B cell (primary cell): ENCODE measurements at regions not wholly inside any gene's neighbourhood (a gene's known extent, or its start where the extent isn't known, plus 50 kb on each side); places are given as distances from the start of the nearest gene placed in this dataset.

Experiments used
- ATAC-seq: fragments of 200-7000 bp; cut with Tn5 transposase; one replicate; pipeline ENCODE4 v1.10.0; 2021; ENCODE audit warnings: low read depth, mild to moderate bottlenecking, moderate number of reproducible peaks, moderate library complexity
- CTCF ChIA-PET: fragments of 350-600 bp; sonication (Branson Sonifier 250); formaldehyde crosslinking; loops from one replicate; lab custom pipeline; 2021; ENCODE audit warnings: antibody characterized with exemption, inconsistent platforms; lab: Charles Lee
- POLR2A ChIA-PET: fragments of 350-600 bp; sonication (Branson Sonifier 250); formaldehyde crosslinking; loops from one replicate; lab custom pipeline; 2021; ENCODE audit warnings: antibody characterized with exemption; lab: Charles Lee
- DNase-seq: peaks from one replicate; pipeline ENCODE4 v3.0.0; 2013
- H2AFZ ChIP-seq: 2 replicates; pipeline ENCODE4 v1.6.1; 2012; ENCODE audit warnings: mild to moderate bottlenecking, low read depth, low read length; ENCODE audit not compliant: insufficient read depth, poor library complexity, severe bottlenecking
- H3K27ac ChIP-seq, 2 donors: 1 replicate in 1 of 2; 2 replicates in 1 of 2; pipeline ENCODE4 v1.5.1; 2012 to 2013; ENCODE audit warnings: low read length in 2 of 2, mild to moderate bottlenecking in 2 of 2, moderate library complexity in 1 of 2
- H3K27me3 ChIP-seq, 4 experiments: fragments of 200-600 bp in 1 of 4; sonication (generic) in 1 of 4; replicated peaks in 1 of 4; 1 replicate in 2 of 4; 2 replicates in 2 of 4; pipeline versions ENCODE4 v1.6.1 to v1.7.0; 2013 to 2016; ENCODE audit warnings: low read length in 3 of 4, mild to moderate bottlenecking in 2 of 4, mixed read lengths in 1 of 4, moderate library complexity in 1 of 4; ENCODE audit not compliant: insufficient read depth in 4 of 4, control insufficient read depth in 3 of 4; ENCODE audit errors: control extremely low read depth in 1 of 4
- H3K36me3 ChIP-seq, 2 experiments: replicated peaks in 1 of 2; 1 replicate in 1 of 2; 2 replicates in 1 of 2; pipeline versions ENCODE4 v1.6.1 to v1.7.1; 2013; ENCODE audit warnings: low read length in 1 of 2; ENCODE audit not compliant: insufficient read depth in 2 of 2, control insufficient read depth in 1 of 2; ENCODE audit errors: control extremely low read depth in 1 of 2, extremely low read depth in 1 of 2
- H3K4me1 ChIP-seq, 2 donors: fragments of 200-600 bp in 1 of 2; sonication (generic) in 1 of 2; 1 replicate in 1 of 2; 2 replicates in 1 of 2; pipeline versions ENCODE4 v1.5.1 to v1.6.1; 2013 to 2017; ENCODE audit warnings: low read length in 2 of 2; ENCODE audit not compliant: control insufficient read depth in 2 of 2, insufficient read depth in 2 of 2
- H3K4me2 ChIP-seq: replicated peaks from 2 replicates; pipeline ENCODE3; 2012; ENCODE audit warnings: mild to moderate bottlenecking, low read depth, low read length; ENCODE audit not compliant: poor library complexity, severe bottlenecking
- H3K4me3 ChIP-seq, 5 experiments: fragments of 200-600 bp in 1 of 5; sonication (generic) in 1 of 5; 1 replicate in 3 of 5; 2 replicates in 2 of 5; pipeline versions ENCODE4 v1.5.1 to v1.7.0; 2011 to 2016; ENCODE audit warnings: low read length in 4 of 5, mild to moderate bottlenecking in 4 of 5, low read depth in 2 of 5, control low read depth in 1 of 5, moderate library complexity in 1 of 5; ENCODE audit not compliant: insufficient read depth in 1 of 5; ENCODE audit errors: control extremely low read depth in 1 of 5, extremely low read depth in 1 of 5
- H3K79me2 ChIP-seq: fragments of 200-600 bp; sonication (generic); one replicate; pipeline ENCODE4 v1.6.0; 2016; ENCODE audit warnings: low read length; ENCODE audit not compliant: control insufficient read depth, insufficient read depth
- H3K9ac ChIP-seq: fragments of 200-600 bp; sonication (generic); 2 replicates; pipeline ENCODE4 v1.6.1; 2017; ENCODE audit warnings: mild to moderate bottlenecking, low read length, moderate library complexity
- H3K9me3 ChIP-seq, 3 donors: one replicate each; pipeline versions ENCODE4 v1.6.1 to v1.7.1; 2013; ENCODE audit warnings: low read length in 2 of 3; ENCODE audit not compliant: control insufficient read depth in 2 of 3, insufficient read depth in 1 of 3; ENCODE audit errors: control extremely low read depth in 1 of 3
- H4K20me1 ChIP-seq: 2 replicates; pipeline ENCODE4 v1.6.0; 2012; ENCODE audit warnings: mild to moderate bottlenecking, low read length; ENCODE audit not compliant: insufficient read depth, control insufficient read depth, poor library complexity, severe bottlenecking
- H3K27ac Mint-ChIP-seq: one replicate; pipeline ENCODE4 v1.8.0; 2021; ENCODE audit warnings: mixed read lengths
- H3K27me3 Mint-ChIP-seq: one replicate; pipeline ENCODE4 v1.8.0; 2021; ENCODE audit warnings: mixed read lengths
- H3K4me1 Mint-ChIP-seq: one replicate; pipeline ENCODE4 v1.8.0; 2021; ENCODE audit warnings: mixed read lengths
- H3K4me3 Mint-ChIP-seq: one replicate; pipeline ENCODE4 v1.8.0; 2021; ENCODE audit warnings: mixed read lengths
- H3K9me3 Mint-ChIP-seq: one replicate; pipeline ENCODE4 v1.8.0; 2022; ENCODE audit warnings: mixed read lengths; ENCODE audit not compliant: insufficient read depth
- EZH2 ChIP-seq: IDR thresholded peaks from 2 replicates; pipeline ENCODE4 v1.6.1; 2012; ENCODE audit warnings: borderline replicate concordance, low read depth, mild to moderate bottlenecking, moderate library complexity, low read length; ENCODE audit not compliant: insufficient read depth, poor library complexity, severe bottlenecking
- WGBS: methylation state at CpG from one replicate; pipeline ENCODE4 v1.1.5; 2013; ENCODE audit warnings: missing lambda C conversion rate; ENCODE audit not compliant: insufficient coverage; 5-methylcytosine and 5-hydroxymethylcytosine counted together
- intact Hi-C: fragments of 100-400 bp; cut with micrococcal nuclease; formaldehyde crosslinking; loops from one replicate; pipeline ENCODE4 v1.10.0; 2022
- TF ChIP-seq, protein P1 (sequence below): fragments of 200-600 bp; IDR thresholded peaks from one replicate; pipeline ENCODE4 v1.8.0; 2022; ENCODE audit warnings: antibody characterized with exemption, mild to moderate bottlenecking

- DNase-seq, result no peak
- Mint-ChIP-seq H3K4me1 (peaks cover 20% of the 10 kb centered on the region), H3K27ac (no peak overlapping the region), H3K9me3 (no peaks in the 10 kb centered on the region), H3K4me3 (no peak overlapping the region), H3K27me3 (peaks cover 25% of the 10 kb centered on the region)
- Histone ChIP-seq H3K27ac (no peak overlapping the region), H3K9me3 (no peaks in the 10 kb centered on the region), H3K4me1 (peaks cover 10 to 15% of the 10 kb centered on the region in 2 donors), H3K9ac (no peak overlapping the region), H3K4me2 (no peak overlapping the region), H3K4me3 (no peak overlapping the region), H2AFZ (no peak overlapping the region), H3K36me3 (no peaks in the 10 kb centered on the region), H4K20me1 (no peaks in the 10 kb centered on the region), H3K79me2 (no peaks in the 10 kb centered on the region), H3K27me3 (peaks cover 0 to 30% (median 9%) of the 10 kb centered on the region in 4 experiments)
- 72% methylated on average over 3 of the region's 6 CpGs for WGBS
- TF ChIP-seq, protein P1, sequence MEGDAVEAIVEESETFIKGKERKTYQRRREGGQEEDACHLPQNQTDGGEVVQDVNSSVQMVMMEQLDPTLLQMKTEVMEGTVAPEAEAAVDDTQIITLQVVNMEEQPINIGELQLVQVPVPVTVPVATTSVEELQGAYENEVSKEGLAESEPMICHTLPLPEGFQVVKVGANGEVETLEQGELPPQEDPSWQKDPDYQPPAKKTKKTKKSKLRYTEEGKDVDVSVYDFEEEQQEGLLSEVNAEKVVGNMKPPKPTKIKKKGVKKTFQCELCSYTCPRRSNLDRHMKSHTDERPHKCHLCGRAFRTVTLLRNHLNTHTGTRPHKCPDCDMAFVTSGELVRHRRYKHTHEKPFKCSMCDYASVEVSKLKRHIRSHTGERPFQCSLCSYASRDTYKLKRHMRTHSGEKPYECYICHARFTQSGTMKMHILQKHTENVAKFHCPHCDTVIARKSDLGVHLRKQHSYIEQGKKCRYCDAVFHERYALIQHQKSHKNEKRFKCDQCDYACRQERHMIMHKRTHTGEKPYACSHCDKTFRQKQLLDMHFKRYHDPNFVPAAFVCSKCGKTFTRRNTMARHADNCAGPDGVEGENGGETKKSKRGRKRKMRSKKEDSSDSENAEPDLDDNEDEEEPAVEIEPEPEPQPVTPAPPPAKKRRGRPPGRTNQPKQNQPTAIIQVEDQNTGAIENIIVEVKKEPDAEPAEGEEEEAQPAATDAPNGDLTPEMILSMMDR, result no peak
- no peak for TF ChIP-seq EZH2
- ATAC-seq, result no peak
- ChIA-PET CTCF (interaction anchor here (3.5 kb wide), 1 partner anchor 283 kb away, joined by 25 read pairs; no protein-coding TSS in a partner anchor), POLR2A (no interaction called here)
- intact Hi-C loops, result no loop called here
Measured at GRCh38 chr6:111993342-111993741, 60.6 kb upstream of the CCN6 start.

GRCh38 chr6:111994791-111995190, 59.1 kb upstream of the CCN6 start:
- Mint-ChIP-seq H3K4me1 (peaks cover 13% of the 10 kb centered on the region), H3K4me3 (no peak overlapping the region), H3K27ac (no peak overlapping the region), H3K9me3 (no peaks in the 10 kb centered on the region), H3K27me3 (peaks cover 22% of the 10 kb centered on the region)
- Histone ChIP-seq H3K9me3 (no peaks in the 10 kb centered on the region), H3K27ac (no peak overlapping the region), H4K20me1 (no peaks in the 10 kb centered on the region), H3K4me3 (no peak overlapping the region), H2AFZ (no peak overlapping the region), H3K4me1 (peaks cover 6 to 9% of the 10 kb centered on the region in 2 donors), H3K9ac (no peak overlapping the region), H3K79me2 (no peaks in the 10 kb centered on the region), H3K36me3 (no peaks in the 10 kb centered on the region), H3K27me3 (peaks cover 0 to 26% (median 9%) of the 10 kb centered on the region in 4 experiments), H3K4me2 (no peak overlapping the region)
- intact Hi-C loops, result no loop called here
- TF ChIP-seq, protein P1, result no peak
- TF ChIP-seq EZH2, result no peak
- ChIA-PET POLR2A (no interaction called here), CTCF (interaction anchor here (6.5 kb wide), 1 partner anchor 285 kb away, joined by 112 read pairs; no protein-coding TSS in a partner anchor)
- DNase-seq (no peak), ATAC-seq (no peak)
- WGBS, result 94% methylated on average over 3 of the region's 6 CpGs
